GM23248 (cell line): ENCODE measurements at regions not wholly inside any gene's neighbourhood (a gene's known extent, or its start where the extent isn't known, plus 50 kb on each side); places are given as distances from the start of the nearest gene placed in this dataset.

Experiments used
- EZH2 ChIP-seq: fragments of 200-600 bp; sonication (generic); IDR thresholded peaks from 2 replicates; pipeline ENCODE4 v1.6.1; 2018; ENCODE audit warnings: antibody characterized with exemption, mild to moderate bottlenecking; ENCODE audit not compliant: insufficient read depth, poor library complexity, severe bottlenecking
- EZH2phosphoT487 ChIP-seq: fragments of 200-600 bp; sonication (generic); IDR thresholded peaks from 2 replicates; pipeline ENCODE4 v1.6.1; 2018; ENCODE audit warnings: antibody characterized with exemption, moderate library complexity, mild to moderate bottlenecking, low read depth; ENCODE audit not compliant: insufficient read depth

DNA sequence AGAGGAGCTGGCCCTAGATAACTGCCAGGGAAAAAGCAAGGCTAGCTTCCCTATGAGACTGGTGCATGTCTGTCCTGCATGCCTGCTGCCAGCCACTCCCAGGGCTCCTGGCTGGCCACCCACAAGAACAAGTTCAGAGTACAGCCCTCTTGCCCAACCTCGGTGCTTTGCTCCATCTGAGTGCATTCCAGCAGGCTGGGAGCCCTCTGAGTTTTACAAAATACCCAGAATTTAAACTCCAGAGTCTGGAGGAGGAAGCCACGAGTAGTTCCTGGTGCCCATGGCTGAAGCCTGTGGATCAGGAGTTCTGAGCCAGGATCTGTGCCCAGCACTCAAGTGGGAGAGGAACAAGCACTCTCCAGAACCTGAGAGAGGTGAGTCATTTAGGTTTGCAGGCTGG is 111.6 kb downstream of the MAGEE2 start:
- TF ChIP-seq EZH2 = no peak
- no peak for TF ChIP-seq EZH2phosphoT487
